Cerebellar cortex (tissue), 1 donor: ENCODE measurements at regions not wholly inside any gene's neighbourhood (a gene's known extent, or its start where the extent isn't known, plus 50 kb on each side); places are given as distances from the start of the nearest gene placed in this dataset.

Experiments
- DNase-seq: peaks from one replicate; pipeline ENCODE4 v3.0.0-alpha.2; 2015; ENCODE audit warnings: low spot score

DNA sequence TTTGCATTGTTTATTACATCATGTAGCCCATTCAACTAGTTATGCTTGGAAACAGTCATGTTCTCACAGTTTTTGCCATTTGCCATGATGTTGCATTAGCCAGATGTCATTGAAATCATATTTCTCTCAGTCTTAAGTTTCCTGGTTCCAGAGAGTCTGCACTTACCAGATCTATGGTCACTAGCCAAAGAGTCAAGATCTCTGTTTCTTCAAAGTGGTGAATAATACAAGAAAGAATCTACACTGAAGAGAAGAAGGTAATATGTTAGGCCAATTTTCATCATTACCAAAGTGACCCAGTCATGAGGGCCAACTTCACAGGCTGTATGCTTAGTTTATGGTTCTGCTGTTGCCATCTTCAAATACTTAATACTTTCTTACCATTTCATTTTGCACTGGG lies 89.0 kb upstream of the PHYHIPL start:
- DNase-seq = no peak

DNA sequence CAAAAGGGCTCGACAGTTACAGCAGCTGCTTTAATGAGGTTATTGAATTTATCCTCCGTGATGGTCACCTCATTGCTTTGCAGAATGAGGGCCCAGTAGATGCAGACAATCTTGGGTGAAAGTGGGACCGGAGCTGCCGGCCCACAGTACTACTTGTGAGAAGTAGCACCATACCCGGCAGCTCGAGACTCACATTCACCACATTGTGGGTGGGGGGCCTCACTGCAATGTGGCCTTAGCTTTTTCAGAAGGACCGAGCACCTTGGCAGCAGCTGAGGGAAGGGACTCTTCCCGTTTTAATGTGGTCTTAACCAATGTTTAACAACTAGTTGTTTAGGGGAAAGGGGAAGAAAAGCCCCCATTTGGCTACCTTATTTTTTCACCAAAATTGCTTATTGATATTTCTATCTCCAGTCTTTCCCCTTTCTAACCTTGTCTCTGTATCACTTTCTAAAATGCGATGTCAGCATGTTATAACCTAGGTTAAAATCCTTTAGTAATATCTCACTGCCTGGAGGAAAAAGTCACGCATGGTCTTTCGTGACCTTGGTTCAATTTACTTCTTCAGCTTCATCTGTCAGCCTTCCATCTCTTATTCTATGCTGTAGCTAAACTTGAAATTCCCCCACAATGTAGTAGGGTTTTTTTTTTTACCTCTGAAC lies 87.4 kb upstream of the PHYHIPL start:
- DNase-seq = no peak

- DNase-seq = peak; percentile 26
These were observed 85.4 kb upstream of the PHYHIPL start for GRCh38 chr10:59090817-59091622.

DNA sequence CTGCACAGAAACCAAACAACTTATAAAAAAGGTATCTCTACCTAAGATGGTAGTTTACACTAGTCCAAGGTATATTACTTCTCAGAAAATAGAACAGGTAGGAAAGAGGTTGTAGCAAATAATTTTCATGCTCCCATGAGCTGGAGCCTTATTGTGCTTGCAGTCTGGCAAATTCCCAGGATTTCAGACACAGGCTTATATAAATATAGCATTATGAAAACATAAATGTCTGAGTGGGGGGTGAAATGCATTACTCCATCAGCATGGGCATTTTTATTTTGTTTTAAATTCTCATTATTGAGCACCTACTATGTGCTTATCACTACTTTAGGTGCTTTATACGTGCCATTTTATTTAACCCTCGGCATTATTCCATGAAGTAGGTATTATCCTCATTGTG lies 83.0 kb upstream of the PHYHIPL start:
- no peak for DNase-seq

GRCh38 chr10:59096631-59097030 lies 79.8 kb upstream of the PHYHIPL start:
- DNase-seq = no peak

- no peak for DNase-seq
These were observed 78.1 kb upstream of the PHYHIPL start for GRCh38 chr10:59098387-59098786.

DNA sequence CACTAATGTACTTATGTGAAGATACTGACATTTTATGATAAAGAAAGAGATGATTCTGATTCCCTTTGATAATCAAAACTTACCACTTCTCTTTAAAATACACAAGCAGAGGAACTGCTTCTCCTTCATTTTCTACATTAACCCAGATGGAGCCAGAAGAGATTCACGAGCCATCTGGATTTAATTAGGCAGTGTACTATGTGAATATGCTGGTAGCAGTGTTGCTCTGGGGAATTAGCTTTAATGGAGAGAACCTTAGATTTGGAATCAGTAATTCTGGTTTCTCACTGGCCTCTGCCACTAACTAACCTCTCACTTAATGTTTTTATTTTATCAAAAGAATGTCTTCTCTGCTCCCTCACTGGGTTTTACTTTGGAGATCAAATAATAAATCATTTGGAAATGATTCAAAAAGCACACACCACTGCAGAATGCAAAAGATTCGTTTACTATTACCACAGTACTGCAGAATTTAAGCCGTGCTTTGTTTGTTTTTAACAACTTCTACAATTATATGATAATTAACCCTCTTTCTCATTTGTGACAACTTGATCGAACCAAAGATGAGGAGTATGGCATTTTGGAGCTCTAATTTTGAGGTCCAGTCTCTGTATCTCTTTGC lies 77.5 kb upstream of the PHYHIPL start:
- no peak for DNase-seq

- no peak for DNase-seq
These were observed 77.0 kb upstream of the PHYHIPL start for GRCh38 chr10:59099481-59099880.

- DNase-seq = no peak
These were observed 74.0 kb upstream of the PHYHIPL start for GRCh38 chr10:59102394-59102793.

DNA sequence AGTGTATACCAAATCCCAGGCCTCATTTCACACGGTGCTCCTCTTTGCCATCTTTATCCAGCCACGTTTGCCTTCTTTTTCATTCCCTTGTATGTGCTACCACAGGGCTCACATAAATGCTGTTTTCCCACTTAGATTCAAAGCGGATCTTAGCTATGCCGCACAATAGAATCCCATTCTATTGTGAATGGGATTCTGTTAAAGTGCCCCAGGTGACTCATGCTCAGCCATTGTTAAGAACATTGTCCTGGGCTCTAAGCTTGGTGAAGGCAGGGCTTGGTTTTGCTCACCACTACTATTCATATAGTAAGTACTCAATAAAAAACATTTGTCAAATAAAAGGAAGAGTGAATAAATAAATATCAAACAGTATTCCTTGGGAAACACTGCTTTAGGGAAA lies 72.3 kb upstream of the PHYHIPL start:
- no peak for DNase-seq

GRCh38 chr10:59106441-59106840 lies 70.0 kb upstream of the PHYHIPL start:
- DNase-seq = no peak

- DNase-seq = no peak
These were observed 69.3 kb upstream of the PHYHIPL start for GRCh38 chr10:59107147-59107546.

GRCh38 chr10:59108296-59108870 lies 68.1 kb upstream of the PHYHIPL start:
- no peak for DNase-seq

GRCh38 chr10:59108886-59109288 lies 67.6 kb upstream of the PHYHIPL start:
- no peak for DNase-seq

- DNase-seq = no peak
These were observed 66.6 kb upstream of the PHYHIPL start for GRCh38 chr10:59109826-59110225.

DNA sequence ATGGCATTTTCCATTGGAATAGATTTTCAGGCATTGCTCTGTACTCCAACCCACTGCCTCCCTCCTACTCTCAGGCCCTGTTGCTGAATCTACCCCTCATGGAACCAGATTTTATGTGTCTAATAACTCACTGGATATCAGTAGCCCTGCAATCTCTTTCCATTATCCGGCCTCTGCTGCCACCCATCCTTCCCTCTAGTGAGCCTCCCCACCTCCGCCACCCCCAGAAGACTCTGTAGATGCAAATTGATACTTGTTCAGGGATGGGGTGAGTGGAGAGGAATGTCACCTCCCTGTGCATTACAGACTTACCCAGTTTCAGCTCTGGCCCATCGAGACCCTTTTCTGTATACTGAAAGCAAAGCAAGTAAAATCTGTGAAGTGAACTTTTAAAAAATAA lies 52.3 kb upstream of the PHYHIPL start:
- DNase-seq = no peak

DNA sequence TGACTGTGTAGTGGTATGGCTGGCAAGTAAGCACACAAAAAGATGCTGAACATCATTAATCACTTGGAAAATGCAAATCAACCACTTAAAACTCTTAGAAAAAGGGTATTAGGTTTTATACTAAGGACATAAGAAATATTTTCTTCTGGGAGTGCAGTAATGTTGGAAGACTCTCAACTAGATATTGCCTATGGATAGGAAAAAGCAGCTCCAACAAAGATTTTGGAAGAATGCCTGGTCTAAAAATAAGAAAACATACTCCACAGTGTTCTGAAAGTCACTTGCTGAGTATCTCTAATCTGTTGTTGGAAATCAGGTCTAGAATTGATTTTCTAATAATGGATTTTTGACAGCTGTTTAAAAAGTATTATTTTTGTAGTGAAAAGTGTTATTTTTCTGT lies 50.8 kb upstream of the PHYHIPL start:
- no peak for DNase-seq

GRCh38 chr10:59126261-59126660 lies 50.2 kb upstream of the PHYHIPL start:
- no peak for DNase-seq
